ENCODE measurements at regions not wholly inside any gene's neighbourhood (a gene's known extent, or its start where the extent isn't known, plus 50 kb on each side); places are given as distances from the start of the nearest gene placed in this dataset.

GRCh38 chr10:110446954-110447608, 50.6 kb upstream of the DUSP5 start:
- TF ChIP-seq CTCF (IDR thresholded peaks at IDR 0.05), result no peak
- H3K9me3 ChIP-seq, result no peaks in the 10 kb centered on the region
- H3K27me3 ChIP-seq, result no peaks in the 10 kb centered on the region
- H3K27ac ChIP-seq, result no peak overlapping the region
- DNase-seq, result peak; percentile 29
- no peak overlapping the region for H3K4me3 ChIP-seq
- H3K4me1 ChIP-seq, result peaks cover 9% of the 10 kb centered on the region
- ATAC-seq, result peak; percentile 52
- no peaks in the 10 kb centered on the region for H3K36me3 ChIP-seq
- intact Hi-C loops (cut with DNase I), result no loop called here

GRCh38 chr10:110447886-110448285, 49.8 kb upstream of the DUSP5 start:
- DNase-seq (no peak), ATAC-seq (no peak)
- Histone ChIP-seq H3K4me3 (no peak overlapping the region), H3K27ac (no peak overlapping the region), H3K27me3 (no peaks in the 10 kb centered on the region), H3K4me1 (peaks cover 9% of the 10 kb centered on the region), H3K9me3 (no peaks in the 10 kb centered on the region), H3K36me3 (no peaks in the 10 kb centered on the region)
- TF ChIP-seq CTCF (IDR thresholded peaks at IDR 0.05), result no peak
- intact Hi-C loops (cut with DNase I), result no loop called here
